GM12874 (cell line): ENCODE measurements at regions not wholly inside any gene's neighbourhood (a gene's known extent, or its start where the extent isn't known, plus 50 kb on each side); places are given as distances from the start of the nearest gene placed in this dataset.

Experiments
- TF ChIP-seq, protein P1 (sequence below): IDR thresholded peaks from 2 replicates; pipeline ENCODE4 v1.5.1; 2011; ENCODE audit warnings: low read depth, mild to moderate bottlenecking, control low read depth, low read length, moderate library complexity; ENCODE audit not compliant: insufficient read depth

DNA sequence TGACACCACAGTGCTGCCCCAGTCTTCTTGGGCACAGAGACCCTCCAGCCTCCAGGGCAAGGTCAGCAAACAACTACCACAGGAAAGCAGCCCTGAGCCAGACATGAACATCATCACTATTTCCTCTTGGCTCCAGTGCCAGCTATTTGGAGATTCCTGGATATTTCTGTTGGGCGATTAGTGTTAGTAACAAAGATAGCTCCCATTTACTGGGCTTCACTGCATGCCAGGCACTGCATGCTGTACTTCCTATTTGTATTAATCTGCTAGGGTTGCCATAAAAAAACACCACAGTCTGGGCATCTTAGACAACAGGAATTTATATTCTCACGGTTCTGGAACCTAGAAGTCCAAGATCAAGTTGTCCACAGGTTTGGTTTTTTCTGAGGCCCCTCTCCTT, 255.1 kb upstream of the STT3B start:
- TF ChIP-seq, protein P1, sequence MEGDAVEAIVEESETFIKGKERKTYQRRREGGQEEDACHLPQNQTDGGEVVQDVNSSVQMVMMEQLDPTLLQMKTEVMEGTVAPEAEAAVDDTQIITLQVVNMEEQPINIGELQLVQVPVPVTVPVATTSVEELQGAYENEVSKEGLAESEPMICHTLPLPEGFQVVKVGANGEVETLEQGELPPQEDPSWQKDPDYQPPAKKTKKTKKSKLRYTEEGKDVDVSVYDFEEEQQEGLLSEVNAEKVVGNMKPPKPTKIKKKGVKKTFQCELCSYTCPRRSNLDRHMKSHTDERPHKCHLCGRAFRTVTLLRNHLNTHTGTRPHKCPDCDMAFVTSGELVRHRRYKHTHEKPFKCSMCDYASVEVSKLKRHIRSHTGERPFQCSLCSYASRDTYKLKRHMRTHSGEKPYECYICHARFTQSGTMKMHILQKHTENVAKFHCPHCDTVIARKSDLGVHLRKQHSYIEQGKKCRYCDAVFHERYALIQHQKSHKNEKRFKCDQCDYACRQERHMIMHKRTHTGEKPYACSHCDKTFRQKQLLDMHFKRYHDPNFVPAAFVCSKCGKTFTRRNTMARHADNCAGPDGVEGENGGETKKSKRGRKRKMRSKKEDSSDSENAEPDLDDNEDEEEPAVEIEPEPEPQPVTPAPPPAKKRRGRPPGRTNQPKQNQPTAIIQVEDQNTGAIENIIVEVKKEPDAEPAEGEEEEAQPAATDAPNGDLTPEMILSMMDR: no peak

DNA sequence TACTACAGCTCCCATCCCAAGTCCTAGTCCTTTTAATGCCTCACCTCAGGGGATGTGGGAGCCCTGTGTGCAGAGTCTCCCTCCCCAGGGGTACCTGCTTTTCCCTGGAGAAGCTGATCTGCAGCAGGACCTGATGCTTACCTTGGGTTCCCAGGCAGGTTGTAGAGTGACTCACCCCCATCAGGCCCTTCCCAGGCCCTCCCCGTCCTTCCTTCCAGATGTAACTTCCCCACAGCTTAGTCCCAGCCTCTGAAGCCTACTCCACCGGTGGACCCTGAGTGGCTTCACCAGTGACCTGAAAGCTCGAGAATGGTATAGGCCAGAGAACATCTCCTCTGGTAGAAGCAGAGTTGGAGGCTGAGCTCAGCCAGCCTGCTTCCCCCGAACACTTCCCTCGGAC, 254.2 kb upstream of the STT3B start:
- TF ChIP-seq, protein P1: no peak

- TF ChIP-seq, protein P1: no peak
These were observed 247.9 kb upstream of the STT3B start for GRCh38 chr3:31284776-31285175.

DNA sequence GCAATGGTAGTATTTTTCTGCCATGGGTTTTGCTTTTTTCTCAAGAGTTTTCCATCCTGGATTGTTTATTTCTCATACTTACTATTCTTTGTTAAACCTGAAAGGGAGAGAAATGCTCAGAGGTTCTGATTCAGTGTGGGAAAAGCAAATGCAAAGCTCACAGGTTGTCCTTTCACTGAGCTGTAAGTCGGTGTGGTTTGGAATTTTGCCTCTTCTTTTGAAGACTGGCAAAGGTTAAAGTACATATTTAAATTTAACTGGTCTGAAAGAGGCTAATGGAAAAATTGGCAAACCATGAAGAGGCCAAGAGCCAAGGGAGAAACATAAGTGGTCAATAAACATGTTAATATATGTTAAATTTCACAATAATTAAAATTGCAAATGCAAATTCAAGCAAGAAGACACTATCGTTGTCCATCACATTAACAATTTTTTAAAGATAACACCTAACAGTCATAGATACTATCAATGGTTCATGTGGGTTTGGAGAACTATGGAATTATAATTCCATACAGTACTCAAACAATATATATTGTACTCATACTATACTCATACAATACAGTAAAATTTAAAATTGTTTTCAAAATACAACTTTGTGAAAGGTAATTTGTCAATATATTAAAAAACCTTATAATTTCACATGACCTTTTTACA, 246.8 kb upstream of the STT3B start:
- TF ChIP-seq, protein P1: no peak

DNA sequence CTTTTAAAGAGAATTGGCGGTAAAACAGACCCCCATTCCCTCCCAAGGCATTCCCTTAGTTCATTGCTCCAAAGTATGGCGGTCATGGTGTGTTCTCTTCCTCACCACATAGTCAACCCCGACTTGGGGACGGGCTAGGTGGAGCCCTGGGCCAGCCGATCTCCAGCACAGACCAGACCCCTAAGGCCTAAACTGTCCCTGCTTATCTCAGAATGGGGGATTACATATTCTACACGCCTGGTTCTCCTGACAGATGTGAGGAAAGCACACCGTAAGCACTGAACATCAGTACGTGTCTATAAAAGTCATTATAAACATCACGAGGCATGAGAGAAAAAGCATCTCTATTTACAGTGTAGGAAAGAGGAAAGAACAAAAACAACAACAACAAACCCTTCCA, 244.5 kb upstream of the STT3B start:
- TF ChIP-seq, protein P1: no peak

DNA sequence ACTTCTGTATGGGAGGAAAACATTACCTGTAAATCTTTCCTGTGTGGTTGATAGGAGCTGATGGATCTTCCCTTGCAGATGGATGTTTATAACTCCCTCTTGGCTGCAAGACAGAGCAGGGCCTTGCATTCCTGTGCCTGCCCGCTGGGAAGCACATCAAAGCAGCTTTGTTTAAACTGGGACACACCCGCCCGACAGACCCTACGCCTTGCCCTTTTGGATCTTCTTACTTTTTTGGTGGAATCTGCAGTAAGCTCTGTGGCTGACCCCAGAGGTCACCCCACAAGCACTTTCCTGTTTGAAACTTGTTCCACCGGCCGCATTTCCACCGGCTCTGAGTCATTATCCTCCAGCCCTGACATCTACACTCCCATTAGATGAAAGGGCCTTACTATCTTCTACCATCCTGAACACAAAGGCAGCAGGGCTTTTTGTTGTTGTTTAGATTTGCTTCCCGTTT, 244.1 kb upstream of the STT3B start:
- TF ChIP-seq, protein P1: no peak

GRCh38 chr3:31289584-31289983, 243.1 kb upstream of the STT3B start:
- TF ChIP-seq, protein P1: no peak

GRCh38 chr3:31290046-31290445, 242.7 kb upstream of the STT3B start:
- TF ChIP-seq, protein P1: no peak
